ENCODE measurements at regions not wholly inside any gene's neighbourhood (a gene's known extent, or its start where the extent isn't known, plus 50 kb on each side); places are given as distances from the start of the nearest gene placed in this dataset.

- H3K36me3 ChIP-seq (ENCODE audit: insufficient read depth, low read length) = no peaks in the 10 kb centered on the region
- no peaks in the 10 kb centered on the region for H3K27me3 ChIP-seq (ENCODE audit: insufficient read depth, low read length, poor library complexity, severe bottlenecking)
- H3K27ac Mint-ChIP-seq = no peak overlapping the region
- H3K4me1 Mint-ChIP-seq = no peaks in the 10 kb centered on the region
- H3K4me3 Mint-ChIP-seq = no peak overlapping the region
- CTCF ChIA-PET = interaction anchor here (1.2 kb wide), 1 partner anchor 11 kb away, joined by 3 read pairs; no protein-coding TSS in a partner anchor
- no peaks in the 10 kb centered on the region for H3K9me3 ChIP-seq (ENCODE audit: low read length)
- no peaks in the 10 kb centered on the region for H3K36me3 Mint-ChIP-seq
- POLR2A ChIA-PET = no interaction called here
- peaks cover 6 to 19% of the 10 kb centered on the region in 2 donors for H3K27me3 Mint-ChIP-seq
- no peaks in the 10 kb centered on the region for H3K4me1 ChIP-seq (ENCODE audit: insufficient read depth, low read length)
- DNase-seq = peak in 1 of 5 donors; percentile 23
- H3K4me3 ChIP-seq (ENCODE audit: low read length) = no peak overlapping the region
- no peak overlapping the region for H3K27ac ChIP-seq (ENCODE audit: low read depth, low read length)
- peaks cover 0 to 4% (median 3%) of the 10 kb centered on the region in 5 donors for H3K9me3 Mint-ChIP-seq
These were observed 528.6 kb downstream of the BRD1 start for GRCh38 chr22:49298834-49299750.

- H3K36me3 ChIP-seq (ENCODE audit: insufficient read depth, low read length) = no peaks in the 10 kb centered on the region
- Mint-ChIP-seq H3K27ac (no peak overlapping the region), H3K4me3 (no peak overlapping the region), H3K27me3 (peaks cover 6 to 11% of the 10 kb centered on the region in 2 donors), H3K36me3 (no peaks in the 10 kb centered on the region), H3K9me3 (peaks cover 4 to 12% (median 9%) of the 10 kb centered on the region in 5 donors), H3K4me1 (no peaks in the 10 kb centered on the region)
- H3K27me3 ChIP-seq (ENCODE audit: insufficient read depth, low read length, poor library complexity, severe bottlenecking) = no peaks in the 10 kb centered on the region
- peak in 1 of 5 donors; percentile 46 for DNase-seq
- POLR2A ChIA-PET = no interaction called here
- CTCF ChIA-PET = interaction anchor here (1.2 kb wide), 1 partner anchor 10 kb away, joined by 3 read pairs; no protein-coding TSS in a partner anchor
- no peaks in the 10 kb centered on the region for H3K4me1 ChIP-seq (ENCODE audit: insufficient read depth, low read length)
- no peak overlapping the region for H3K4me3 ChIP-seq (ENCODE audit: low read length)
- no peak overlapping the region for H3K27ac ChIP-seq (ENCODE audit: low read depth, low read length)
- H3K9me3 ChIP-seq (ENCODE audit: low read length) = no peaks in the 10 kb centered on the region
These were observed 529.6 kb downstream of the BRD1 start for GRCh38 chr22:49297871-49298721.

DNA sequence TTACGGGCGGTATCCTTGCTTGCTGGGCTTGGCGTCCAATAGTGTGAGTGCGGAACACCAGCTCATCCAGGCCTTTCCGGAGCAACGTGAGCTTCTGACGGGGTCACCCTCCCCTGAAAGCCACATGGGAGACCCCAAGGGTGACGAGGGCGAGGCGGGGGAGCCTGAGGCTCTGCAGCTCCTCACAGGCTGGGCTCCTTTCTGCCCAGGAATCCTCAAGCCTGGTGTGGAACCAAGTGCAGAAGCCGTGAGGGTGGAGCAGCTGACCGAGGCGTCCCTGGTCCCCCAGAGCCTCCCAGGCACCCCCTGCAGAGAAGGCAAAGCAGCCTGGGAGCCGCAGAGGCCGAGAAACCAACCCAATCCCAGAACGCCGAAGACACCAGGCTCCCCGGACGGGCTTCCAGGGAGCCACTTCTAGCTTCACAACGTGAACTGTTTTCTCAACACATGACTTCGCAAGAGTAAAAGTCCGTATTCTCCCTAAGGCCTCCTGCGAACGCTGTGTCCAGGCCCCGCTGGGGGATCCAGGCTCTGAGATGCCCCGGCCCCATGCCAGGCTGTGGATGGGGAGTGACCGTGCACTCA is 530.3 kb downstream of the BRD1 start:
- Histone ChIP-seq H3K9me3 (ENCODE audit: low read length) (no peaks in the 10 kb centered on the region), H3K4me3 (ENCODE audit: low read length) (no peak overlapping the region), H3K36me3 (ENCODE audit: insufficient read depth, low read length) (no peaks in the 10 kb centered on the region), H3K27ac (ENCODE audit: low read depth, low read length) (no peak overlapping the region), H3K27me3 (ENCODE audit: insufficient read depth, low read length, poor library complexity, severe bottlenecking) (no peaks in the 10 kb centered on the region), H3K4me1 (ENCODE audit: insufficient read depth, low read length) (no peaks in the 10 kb centered on the region)
- CTCF ChIA-PET = no interaction called here
- peak in 1 of 5 donors; percentile 28 for DNase-seq
- H3K27ac Mint-ChIP-seq = no peak overlapping the region
- no peaks in the 10 kb centered on the region for H3K4me1 Mint-ChIP-seq
- no peaks in the 10 kb centered on the region for H3K36me3 Mint-ChIP-seq
- peaks cover 5 to 16% (median 9%) of the 10 kb centered on the region in 5 donors for H3K9me3 Mint-ChIP-seq
- peaks cover 3 to 7% of the 10 kb centered on the region in 2 donors for H3K27me3 Mint-ChIP-seq
- POLR2A ChIA-PET = no interaction called here
- no peak overlapping the region for H3K4me3 Mint-ChIP-seq

- peaks cover 7 to 11% of the 10 kb centered on the region in 2 donors for H3K27me3 Mint-ChIP-seq
- Histone ChIP-seq H3K36me3 (ENCODE audit: insufficient read depth, low read length) (no peaks in the 10 kb centered on the region), H3K4me3 (ENCODE audit: low read length) (no peak overlapping the region), H3K4me1 (ENCODE audit: insufficient read depth, low read length) (no peaks in the 10 kb centered on the region), H3K27ac (ENCODE audit: low read depth, low read length) (no peak overlapping the region), H3K27me3 (ENCODE audit: insufficient read depth, low read length, poor library complexity, severe bottlenecking) (no peaks in the 10 kb centered on the region), H3K9me3 (ENCODE audit: low read length) (no peaks in the 10 kb centered on the region)
- peaks cover 5 to 16% (median 9%) of the 10 kb centered on the region in 5 donors for H3K9me3 Mint-ChIP-seq
- ChIA-PET CTCF (interaction anchor here (0.9 kb wide), 1 partner anchor 9 kb away, joined by 5 read pairs; no protein-coding TSS in a partner anchor), POLR2A (no interaction called here)
- no peaks in the 10 kb centered on the region for H3K36me3 Mint-ChIP-seq
- H3K27ac Mint-ChIP-seq = no peak overlapping the region
- peak in 1 of 5 donors; percentile 39 for DNase-seq
- no peaks in the 10 kb centered on the region for H3K4me1 Mint-ChIP-seq
- H3K4me3 Mint-ChIP-seq = no peak overlapping the region
These were observed 531.1 kb downstream of the BRD1 start for GRCh38 chr22:49296561-49296960.

- Mint-ChIP-seq H3K27me3 (peaks cover 7 to 14% of the 10 kb centered on the region in 2 donors), H3K4me1 (no peaks in the 10 kb centered on the region), H3K27ac (peak overlapping the region in 1 of 8 donors; percentile 8), H3K9me3 (peaks cover 5 to 16% (median 9%) of the 10 kb centered on the region in 5 donors), H3K36me3 (no peaks in the 10 kb centered on the region), H3K4me3 (no peak overlapping the region)
- Histone ChIP-seq H3K36me3 (ENCODE audit: insufficient read depth, low read length) (no peaks in the 10 kb centered on the region), H3K27me3 (ENCODE audit: insufficient read depth, low read length, poor library complexity, severe bottlenecking) (no peaks in the 10 kb centered on the region), H3K9me3 (ENCODE audit: low read length) (no peaks in the 10 kb centered on the region), H3K4me1 (ENCODE audit: insufficient read depth, low read length) (no peaks in the 10 kb centered on the region), H3K4me3 (ENCODE audit: low read length) (no peak overlapping the region), H3K27ac (ENCODE audit: low read depth, low read length) (no peak overlapping the region)
- ChIA-PET POLR2A (no interaction called here), CTCF (interaction anchor here (0.9 kb wide), 1 partner anchor 9 kb away, joined by 5 read pairs; no protein-coding TSS in a partner anchor)
- peak in 1 of 5 donors; percentile 37 for DNase-seq
These were observed 531.7 kb downstream of the BRD1 start for GRCh38 chr22:49295851-49296560.

GRCh38 chr22:49295465-49295743 is 532.3 kb downstream of the BRD1 start:
- Mint-ChIP-seq H3K27me3 (peaks cover 7 to 17% of the 10 kb centered on the region in 2 donors), H3K4me3 (no peak overlapping the region), H3K36me3 (no peaks in the 10 kb centered on the region), H3K9me3 (peaks cover 4 to 16% (median 9%) of the 10 kb centered on the region in 5 donors), H3K27ac (no peak overlapping the region), H3K4me1 (no peaks in the 10 kb centered on the region)
- DNase-seq = no peak
- ChIA-PET CTCF (no interaction called here), POLR2A (no interaction called here)
- no peak overlapping the region for H3K4me3 ChIP-seq (ENCODE audit: low read length)
- H3K27me3 ChIP-seq (ENCODE audit: insufficient read depth, low read length, poor library complexity, severe bottlenecking) = no peaks in the 10 kb centered on the region
- H3K4me1 ChIP-seq (ENCODE audit: insufficient read depth, low read length) = no peaks in the 10 kb centered on the region
- H3K36me3 ChIP-seq (ENCODE audit: insufficient read depth, low read length) = no peaks in the 10 kb centered on the region
- H3K9me3 ChIP-seq (ENCODE audit: low read length) = no peaks in the 10 kb centered on the region
- no peak overlapping the region for H3K27ac ChIP-seq (ENCODE audit: low read depth, low read length)

GRCh38 chr22:49294656-49295464 is 532.8 kb downstream of the BRD1 start:
- no peaks in the 10 kb centered on the region for H3K36me3 ChIP-seq (ENCODE audit: insufficient read depth, low read length)
- Mint-ChIP-seq H3K27me3 (peaks cover 7 to 17% of the 10 kb centered on the region in 2 donors), H3K9me3 (peaks cover 4 to 16% (median 9%) of the 10 kb centered on the region in 5 donors), H3K4me1 (no peaks in the 10 kb centered on the region), H3K36me3 (no peaks in the 10 kb centered on the region), H3K27ac (no peak overlapping the region), H3K4me3 (no peak overlapping the region)
- no peak overlapping the region for H3K27ac ChIP-seq (ENCODE audit: low read depth, low read length)
- POLR2A ChIA-PET = no interaction called here
- no peak overlapping the region for H3K4me3 ChIP-seq (ENCODE audit: low read length)
- H3K27me3 ChIP-seq (ENCODE audit: insufficient read depth, low read length, poor library complexity, severe bottlenecking) = no peaks in the 10 kb centered on the region
- H3K4me1 ChIP-seq (ENCODE audit: insufficient read depth, low read length) = no peaks in the 10 kb centered on the region
- CTCF ChIA-PET = no interaction called here
- H3K9me3 ChIP-seq (ENCODE audit: low read length) = no peaks in the 10 kb centered on the region
- no peak for DNase-seq

All from CD8-positive, alpha-beta memory T cell (primary cell).